Limb (tissue), 2 donors: ENCODE measurements at regions not wholly inside any gene's neighbourhood (a gene's known extent, or its start where the extent isn't known, plus 50 kb on each side); places are given as distances from the start of the nearest gene placed in this dataset.
A peak's percentile ranks its signal among the peaks of the same experiment; 100 is the strongest.

ENCODE experiments used
- DNase-seq, 2 donors: peaks; one replicate each; pipeline ENCODE4 v3.0.0-alpha.2; 2016; ENCODE audit errors: extremely low spot score in 2 of 2

- no peak for DNase-seq
Observed at GRCh38 chr6:133693565-133693964, 195.3 kb upstream of the TCF21 start.

GRCh38 chr6:133697185-133697584, 191.7 kb upstream of the TCF21 start:
- DNase-seq: no peak

GRCh38 chr6:133697666-133698065, 191.2 kb upstream of the TCF21 start:
- peak in 1 of 2 donors; percentile 56 for DNase-seq

- DNase-seq: no peak
Observed at GRCh38 chr6:133698272-133698671, 190.6 kb upstream of the TCF21 start.

- DNase-seq: no peak
Observed at GRCh38 chr6:133699741-133700385, 189.1 kb upstream of the TCF21 start.

- no peak for DNase-seq
Observed at GRCh38 chr6:133701633-133702331, 187.1 kb upstream of the TCF21 start.

- DNase-seq: no peak
Observed at GRCh38 chr6:133704371-133704770, 184.5 kb upstream of the TCF21 start.

- no peak for DNase-seq
Observed at GRCh38 chr6:133705066-133705465, 183.8 kb upstream of the TCF21 start.

- no peak for DNase-seq
Observed at GRCh38 chr6:133705731-133706130, 183.2 kb upstream of the TCF21 start.

- DNase-seq: no peak
Observed at GRCh38 chr6:133707456-133707855, 181.5 kb upstream of the TCF21 start.

GRCh38 chr6:133710826-133711225, 178.1 kb upstream of the TCF21 start:
- no peak for DNase-seq

- no peak for DNase-seq
Observed at GRCh38 chr6:133715270-133715669, 173.6 kb upstream of the TCF21 start.

- DNase-seq: no peak
Observed at GRCh38 chr6:133724726-133725125, 164.2 kb upstream of the TCF21 start.

- DNase-seq: no peak
Observed at GRCh38 chr6:133726188-133726587, 162.7 kb upstream of the TCF21 start.

- DNase-seq: peak in 1 of 2 donors; percentile 12
Observed at GRCh38 chr6:133730881-133731280, 158.0 kb upstream of the TCF21 start.

GRCh38 chr6:133740218-133740617, 148.7 kb upstream of the TCF21 start:
- DNase-seq: no peak

GRCh38 chr6:133740816-133741215, 148.1 kb upstream of the TCF21 start:
- no peak for DNase-seq

GRCh38 chr6:133741375-133741861, 147.5 kb upstream of the TCF21 start:
- DNase-seq: no peak

- no peak for DNase-seq
Observed at GRCh38 chr6:133743621-133744020, 145.3 kb upstream of the TCF21 start.

- DNase-seq: no peak
Observed at GRCh38 chr6:133746417-133746770, 142.5 kb upstream of the TCF21 start.

- DNase-seq: no peak
Observed at GRCh38 chr6:133748628-133749027, 140.3 kb upstream of the TCF21 start.

GRCh38 chr6:133749427-133749826, 139.5 kb upstream of the TCF21 start:
- no peak for DNase-seq

- no peak for DNase-seq
Observed at GRCh38 chr6:133752129-133752528, 136.8 kb upstream of the TCF21 start.
